ENCODE measurements at regions not wholly inside any gene's neighbourhood (a gene's known extent, or its start where the extent isn't known, plus 50 kb on each side); places are given as distances from the start of the nearest gene placed in this dataset.

GRCh38 chr15:39413558-39413957, 167.3 kb upstream of the THBS1 start:
- no peak for TF ChIP-seq CTCF (IDR thresholded peaks at IDR 0.05)

GRCh38 chr15:39414201-39414600, 166.7 kb upstream of the THBS1 start:
- no peak for TF ChIP-seq CTCF (IDR thresholded peaks at IDR 0.05)

- TF ChIP-seq CTCF (IDR thresholded peaks at IDR 0.05): no peak
These were observed 165.2 kb upstream of the THBS1 start for GRCh38 chr15:39415634-39416033.

- no peak for TF ChIP-seq CTCF (IDR thresholded peaks at IDR 0.05)
These were observed 164.6 kb upstream of the THBS1 start for GRCh38 chr15:39416258-39416657.

- TF ChIP-seq CTCF (IDR thresholded peaks at IDR 0.05): no peak
These were observed 163.3 kb upstream of the THBS1 start for GRCh38 chr15:39417366-39418134.

- TF ChIP-seq CTCF (IDR thresholded peaks at IDR 0.05): no peak
These were observed 161.2 kb upstream of the THBS1 start for GRCh38 chr15:39419651-39420050.

- TF ChIP-seq CTCF (IDR thresholded peaks at IDR 0.05): no peak
These were observed 154.0 kb upstream of the THBS1 start for GRCh38 chr15:39426552-39427532.

All from LNCAP (cell line).